Loucy (cell line): ENCODE measurements at regions not wholly inside any gene's neighbourhood (a gene's known extent, or its start where the extent isn't known, plus 50 kb on each side); places are given as distances from the start of the nearest gene placed in this dataset.

Experiments
- H2AFZ ChIP-seq: fragments of 200-600 bp; sonication (generic); 2 replicates; pipeline ENCODE4 v1.6.0; 2016; ENCODE audit warnings: antibody characterized with exemption, mild to moderate bottlenecking, low read length, moderate library complexity
- H3F3A ChIP-seq: fragments of 200-600 bp; 2 replicates; pipeline ENCODE4 v1.6.0; 2016; ENCODE audit warnings: antibody characterized with exemption, low read depth, mild to moderate bottlenecking
- H3K27me3 ChIP-seq: fragments of 200-600 bp; sonication (generic); 2 replicates; pipeline ENCODE4 v1.6.1; 2014; ENCODE audit warnings: low read length, mild to moderate bottlenecking; ENCODE audit not compliant: insufficient read depth, poor library complexity, severe bottlenecking
- H3K36me3 ChIP-seq: fragments of 200-600 bp; sonication (generic); 2 replicates; pipeline ENCODE4 v1.6.1; 2016; ENCODE audit warnings: low read length; ENCODE audit not compliant: insufficient read depth
- H3K4me1 ChIP-seq: fragments of 200-600 bp; sonication (generic); 2 replicates; pipeline ENCODE4 v1.5.1; 2014; ENCODE audit warnings: low read length, mild to moderate bottlenecking; ENCODE audit not compliant: insufficient read depth, poor library complexity, severe bottlenecking
- H3K4me2 ChIP-seq: fragments of 200-600 bp; sonication (generic); 2 replicates; pipeline ENCODE4 v1.6.0; 2014; ENCODE audit warnings: antibody characterized with exemption, low read length, low read depth, mild to moderate bottlenecking; ENCODE audit not compliant: poor library complexity, severe bottlenecking
- H3K4me3 ChIP-seq: fragments of 200-600 bp; sonication (generic); 2 replicates; pipeline ENCODE4 v1.5.1; 2014; ENCODE audit warnings: low read length, mild to moderate bottlenecking, mixed read lengths; ENCODE audit not compliant: poor library complexity, severe bottlenecking
- H3K79me2 ChIP-seq: fragments of 200-600 bp; sonication (generic); 2 replicates; pipeline ENCODE4 v1.6.1; 2014; ENCODE audit warnings: low read length; ENCODE audit not compliant: insufficient read depth
- H3K9ac ChIP-seq: fragments of 200-600 bp; sonication (generic); 2 replicates; pipeline ENCODE4 v1.6.0; 2014; ENCODE audit warnings: mild to moderate bottlenecking, low read depth, low read length, moderate library complexity; ENCODE audit not compliant: poor library complexity, severe bottlenecking
- H3K9me2 ChIP-seq: fragments of 200-600 bp; sonication (generic); replicated peaks from 2 replicates; pipeline ENCODE4 v1.6.1; 2016; ENCODE audit warnings: low read depth, low read length, mixed read lengths
- H3K9me3 ChIP-seq: fragments of 200-600 bp; sonication (generic); 2 replicates; pipeline ENCODE4 v1.6.1; 2014; ENCODE audit warnings: mild to moderate bottlenecking, antibody characterized with exemption, low read length, low read depth; ENCODE audit not compliant: insufficient read depth
- H4K20me1 ChIP-seq: fragments of 200-600 bp; sonication (generic); 2 replicates; pipeline ENCODE4 v1.6.0; 2014; ENCODE audit warnings: antibody characterized with exemption, low read length, mild to moderate bottlenecking; ENCODE audit not compliant: insufficient read depth, poor library complexity, severe bottlenecking
- CTCF ChIP-seq: fragments of 200-600 bp; sonication (generic); conservative IDR thresholded peaks from 2 replicates; pipeline ENCODE4 v1.5.1; 2014; ENCODE audit warnings: mild to moderate bottlenecking, antibody characterized with exemption, low read length
- EZH2phosphoT487 ChIP-seq: fragments of 200-600 bp; IDR thresholded peaks from 2 replicates; pipeline ENCODE4 v1.6.1; 2018; ENCODE audit warnings: antibody characterized with exemption, mild to moderate bottlenecking, moderate library complexity, borderline replicate concordance

- no peak for TF ChIP-seq EZH2phosphoT487
- TF ChIP-seq CTCF, result no peak
- Histone ChIP-seq H3K4me2 (no peak overlapping the region), H3K9ac (no peak overlapping the region), H3K79me2 (no peaks in the 10 kb centered on the region), H3K27me3 (no peaks in the 10 kb centered on the region), H3K36me3 (no peaks in the 10 kb centered on the region), H3K4me3 (no peak overlapping the region), H2AFZ (no peak overlapping the region), H3K9me2 (no peaks in the 10 kb centered on the region), H3K4me1 (no peaks in the 10 kb centered on the region), H4K20me1 (no peaks in the 10 kb centered on the region), H3K9me3 (no peaks in the 10 kb centered on the region), H3F3A (no peaks in the 10 kb centered on the region)
These were observed 633.1 kb upstream of the CITED2 start for GRCh38 chr6:140007525-140007924.

- no peaks in the 10 kb centered on the region for H3K36me3 ChIP-seq
- TF ChIP-seq EZH2phosphoT487, result no peak
- TF ChIP-seq CTCF, result no peak
- H3K4me2 ChIP-seq, result no peak overlapping the region
- H3K27me3 ChIP-seq, result no peaks in the 10 kb centered on the region
- H3F3A ChIP-seq, result no peaks in the 10 kb centered on the region
- no peaks in the 10 kb centered on the region for H3K79me2 ChIP-seq
- no peaks in the 10 kb centered on the region for H4K20me1 ChIP-seq
- H3K9ac ChIP-seq, result no peak overlapping the region
- H3K4me3 ChIP-seq, result no peak overlapping the region
- H3K9me3 ChIP-seq, result no peaks in the 10 kb centered on the region
- H2AFZ ChIP-seq, result no peak overlapping the region
- no peaks in the 10 kb centered on the region for H3K4me1 ChIP-seq
- no peaks in the 10 kb centered on the region for H3K9me2 ChIP-seq
These were observed 628.8 kb upstream of the CITED2 start for GRCh38 chr6:140003217-140003616.

- no peak overlapping the region for H3K4me3 ChIP-seq
- no peaks in the 10 kb centered on the region for H3K9me2 ChIP-seq
- no peak overlapping the region for H3K4me2 ChIP-seq
- no peak overlapping the region for H2AFZ ChIP-seq
- no peak overlapping the region for H3K9ac ChIP-seq
- no peaks in the 10 kb centered on the region for H3K79me2 ChIP-seq
- TF ChIP-seq CTCF (no peak), EZH2phosphoT487 (no peak)
- no peaks in the 10 kb centered on the region for H3K27me3 ChIP-seq
- no peaks in the 10 kb centered on the region for H3K4me1 ChIP-seq
- no peaks in the 10 kb centered on the region for H3K9me3 ChIP-seq
- H4K20me1 ChIP-seq, result no peaks in the 10 kb centered on the region
- no peaks in the 10 kb centered on the region for H3K36me3 ChIP-seq
- H3F3A ChIP-seq, result no peaks in the 10 kb centered on the region
These were observed 628.1 kb upstream of the CITED2 start for GRCh38 chr6:140002396-140003022.
